T-cell (primary cell): ENCODE measurements at regions not wholly inside any gene's neighbourhood (a gene's known extent, or its start where the extent isn't known, plus 50 kb on each side); places are given as distances from the start of the nearest gene placed in this dataset.
"Not testable (repeated sequence)": the region's sequence is repeated elsewhere in the genome, so short reads cannot be mapped to it uniquely, and the experiment has no call there.

ENCODE experiments used
- ATAC-seq, 4 experiments: fragments of 200-7000 bp in 3 of 4; fragments of 150-1000 bp in 1 of 4; cut with Tn5 transposase; replicated peaks in 1 of 4; 1 replicate in 3 of 4; 2 replicates in 1 of 4; pipeline ENCODE4 v1.10.0; 2021; ENCODE audit warnings: moderate library complexity in 3 of 4, mild to moderate bottlenecking in 2 of 4, moderate number of reproducible peaks in 1 of 4
- CTCF ChIA-PET, 2 donors: fragments of 300-600 bp; sonication (Branson Sonifier 250); formaldehyde crosslinking; loops; one replicate each; lab custom pipeline; 2022; ENCODE audit warnings: antibody characterized with exemption in 2 of 2; lab: Charles Lee
- POLR2A ChIA-PET, 2 donors: fragments of 300-600 bp; sonication (Branson Sonifier 250); formaldehyde crosslinking; loops; one replicate each; lab custom pipeline; 2022; ENCODE audit warnings: antibody characterized with exemption in 2 of 2; lab: Charles Lee
- DNase-seq, 35 experiments: peaks; one replicate each; pipeline versions ENCODE4 v3.0.0 to v3.0.0-alpha.2; 2013 to 2023
- H3K27ac ChIP-seq: one replicate; pipeline ENCODE4 v1.5.1; 2013; ENCODE audit warnings: low read length
- H3K27me3 ChIP-seq, 2 experiments: replicated peaks in 1 of 2; 1 replicate in 1 of 2; 2 replicates in 1 of 2; pipeline versions ENCODE4 v1.6.1 to v1.7.0; 2013; ENCODE audit warnings: low read length in 1 of 2, mixed read lengths in 1 of 2; ENCODE audit not compliant: control insufficient read depth in 2 of 2, insufficient read depth in 2 of 2; ENCODE audit errors: extremely low read depth in 1 of 2
- H3K36me3 ChIP-seq, 2 donors: 1 replicate in 1 of 2; 2 replicates in 1 of 2; pipeline versions ENCODE4 v1.6.1 to v1.7.0; 2013; ENCODE audit warnings: low read length in 1 of 2; ENCODE audit not compliant: control insufficient read depth in 2 of 2, insufficient read depth in 1 of 2; ENCODE audit errors: extremely low read depth in 1 of 2
- H3K4me1 ChIP-seq, 2 experiments: 1 replicate in 1 of 2; 2 replicates in 1 of 2; pipeline versions ENCODE4 v1.6.1 to v1.7.0; 2013; ENCODE audit warnings: low read length in 2 of 2, mixed read lengths in 1 of 2; ENCODE audit not compliant: insufficient read depth in 2 of 2, control insufficient read depth in 1 of 2; ENCODE audit errors: extremely low read depth in 1 of 2
- H3K4me3 ChIP-seq, 2 donors: 1 replicate in 1 of 2; 2 replicates in 1 of 2; pipeline versions ENCODE4 v1.5.1 to v1.7.0; 2013; ENCODE audit warnings: mild to moderate bottlenecking in 2 of 2, low read length in 1 of 2, moderate library complexity in 1 of 2; ENCODE audit not compliant: control insufficient read depth in 1 of 2; ENCODE audit errors: extremely low read depth in 1 of 2
- H3K9me3 ChIP-seq: 2 replicates; pipeline ENCODE4 v1.7.0; 2013
- H3K27ac Mint-ChIP-seq, 2 donors: one replicate each; pipeline ENCODE4 v1.8.0; 2020 to 2021; ENCODE audit warnings: mild to moderate bottlenecking in 2 of 2, mixed read lengths in 2 of 2
- H3K27me3 Mint-ChIP-seq, 2 donors: one replicate each; pipeline ENCODE4 v1.8.0; 2021 to 2022; ENCODE audit warnings: mixed read lengths in 2 of 2
- H3K36me3 Mint-ChIP-seq: one replicate; pipeline ENCODE4 v1.8.0; 2021; ENCODE audit warnings: mixed read lengths
- H3K4me1 Mint-ChIP-seq, 3 donors: one replicate each; pipeline ENCODE4 v1.8.0; 2020 to 2022; ENCODE audit warnings: mixed read lengths in 3 of 3, mild to moderate bottlenecking in 1 of 3
- H3K4me3 Mint-ChIP-seq, 3 donors: one replicate each; pipeline ENCODE4 v1.8.0; 2020 to 2022; ENCODE audit warnings: mild to moderate bottlenecking in 3 of 3, mixed read lengths in 3 of 3, moderate library complexity in 3 of 3
- H3K9me3 Mint-ChIP-seq, 3 donors: one replicate each; pipeline ENCODE4 v1.8.0; 2020 to 2022; ENCODE audit warnings: mixed read lengths in 3 of 3
- WGBS: methylation state at CpG from one replicate; pipeline ENCODE4 v1.1.5; 2013; ENCODE audit warnings: missing lambda C conversion rate; ENCODE audit not compliant: insufficient coverage; 5-methylcytosine and 5-hydroxymethylcytosine counted together

- Histone ChIP-seq H3K36me3 (no peaks in the 10 kb centered on the region), H3K9me3 (no peaks in the 10 kb centered on the region), H3K4me3 (no peak overlapping the region), H3K27me3 (no peaks in the 10 kb centered on the region), H3K4me1 (peaks cover 0 to 2% of the 10 kb centered on the region in 2 experiments), H3K27ac (no peak overlapping the region)
- Mint-ChIP-seq H3K4me1 (peaks cover 2 to 4% (median 3%) of the 10 kb centered on the region in 3 donors), H3K27ac (no peak overlapping the region), H3K36me3 (no peaks in the 10 kb centered on the region), H3K4me3 (no peak overlapping the region), H3K27me3 (no peaks in the 10 kb centered on the region), H3K9me3 (no peaks in the 10 kb centered on the region)
- no peak for DNase-seq
- ChIA-PET CTCF (no interaction called here), POLR2A (no interaction called here)
- WGBS: 100% methylated on average over 1 of the region's 2 CpGs
- ATAC-seq: no peak
Observed at GRCh38 chr7:92909686-92910475, 73.5 kb upstream of the CDK6 start.

GRCh38 chr7:92904244-92905131 lies 68.1 kb upstream of the CDK6 start:
- no peaks in the 10 kb centered on the region for H3K36me3 Mint-ChIP-seq
- H3K27ac Mint-ChIP-seq: peak overlapping the region in 1 of 2 donors; percentile 57
- DNase-seq (peak; percentile 34 to 76 (median 56)), ATAC-seq (peak; percentile 100)
- POLR2A ChIA-PET: no interaction called here
- no peaks in the 10 kb centered on the region for H3K9me3 Mint-ChIP-seq
- CTCF ChIA-PET: interaction anchor here in 1 of 2 donors (0.6 to 1.1 kb wide), 2 partner anchors 72 to 253 kb away, joined by 3 read pairs; no protein-coding TSS in a partner anchor
- WGBS: 28% methylated on average over 3 of the region's 7 CpGs
- H3K9me3 ChIP-seq: no peaks in the 10 kb centered on the region
- no peak overlapping the region for H3K27ac ChIP-seq
- peaks cover 6 to 10% of the 10 kb centered on the region in 2 experiments for H3K4me1 ChIP-seq
- H3K4me3 Mint-ChIP-seq: no peak overlapping the region
- H3K4me1 Mint-ChIP-seq: peaks cover 17 to 22% (median 18%) of the 10 kb centered on the region in 3 donors
- peak overlapping the region in 1 of 2 donors; percentile 6 for H3K4me3 ChIP-seq
- no peaks in the 10 kb centered on the region for H3K27me3 ChIP-seq
- H3K27me3 Mint-ChIP-seq: peaks cover 0 to 2% of the 10 kb centered on the region in 2 donors
- no peaks in the 10 kb centered on the region for H3K36me3 ChIP-seq

- Mint-ChIP-seq H3K27ac (no peak overlapping the region), H3K4me3 (no peak overlapping the region), H3K36me3 (peaks cover 14% of the 10 kb centered on the region), H3K4me1 (peaks cover 4 to 9% (median 5%) of the 10 kb centered on the region in 3 donors), H3K9me3 (peaks cover 9 to 25% (median 19%) of the 10 kb centered on the region in 3 donors), H3K27me3 (peaks cover 2 to 4% of the 10 kb centered on the region in 2 donors)
- DNase-seq (no peak), ATAC-seq (no peak)
- ChIA-PET CTCF (interaction anchor here in 1 of 2 donors (0.6 kb wide), 1 partner anchor 17 kb away, joined by 3 read pairs; no protein-coding TSS in a partner anchor), POLR2A (no interaction called here)
- no peaks in the 10 kb centered on the region for H3K27me3 ChIP-seq
- H3K36me3 ChIP-seq: no peaks in the 10 kb centered on the region
- H3K27ac ChIP-seq: no peak overlapping the region
- H3K4me1 ChIP-seq: no peaks in the 10 kb centered on the region
- H3K9me3 ChIP-seq: no peaks in the 10 kb centered on the region
- H3K4me3 ChIP-seq: no peak overlapping the region
- no CpG with 5 or more reads among the region's 5 CpGs for WGBS
Observed at GRCh38 chr7:92898798-92899197, 62.4 kb upstream of the CDK6 start.

- H3K9me3 ChIP-seq, ATAC-seq, H3K4me1 ChIP-seq, H3K4me3 Mint-ChIP-seq, H3K27me3 ChIP-seq, H3K4me1 Mint-ChIP-seq, POLR2A ChIA-PET, H3K36me3 ChIP-seq, CTCF ChIA-PET, H3K27me3 Mint-ChIP-seq, H3K4me3 ChIP-seq, H3K27ac ChIP-seq, DNase-seq, H3K27ac Mint-ChIP-seq: not testable (repeated sequence)
- peaks cover 14% of the 10 kb centered on the region for H3K36me3 Mint-ChIP-seq
- peaks cover 12 to 25% (median 19%) of the 10 kb centered on the region in 3 donors for H3K9me3 Mint-ChIP-seq
- 86% methylated on average over 2 of the region's 2 CpGs for WGBS
Observed at GRCh38 chr7:92894857-92895256, 58.5 kb upstream of the CDK6 start.

GRCh38 chr7:92889081-92889480 lies 52.7 kb upstream of the CDK6 start:
- WGBS: 76% methylated on average over 2 of the region's 3 CpGs
- no peaks in the 10 kb centered on the region for H3K4me1 ChIP-seq
- ChIA-PET POLR2A (no interaction called here), CTCF (no interaction called here)
- peaks cover 2% of the 10 kb centered on the region for H3K9me3 ChIP-seq
- Mint-ChIP-seq H3K27me3 (peaks cover 0 to 2% of the 10 kb centered on the region in 2 donors), H3K4me1 (no peaks in the 10 kb centered on the region), H3K36me3 (peaks cover 6% of the 10 kb centered on the region), H3K9me3 (peaks cover 8 to 22% (median 13%) of the 10 kb centered on the region in 3 donors), H3K27ac (no peak overlapping the region), H3K4me3 (no peak overlapping the region)
- DNase-seq (no peak), ATAC-seq (no peak)
- peaks cover 0 to 13% of the 10 kb centered on the region in 2 experiments for H3K27me3 ChIP-seq
- no peak overlapping the region for H3K27ac ChIP-seq
- no peaks in the 10 kb centered on the region for H3K36me3 ChIP-seq
- H3K4me3 ChIP-seq: no peak overlapping the region
